ENCODE measurements at regions not wholly inside any gene's neighbourhood (a gene's known extent, or its start where the extent isn't known, plus 50 kb on each side); places are given as distances from the start of the nearest gene placed in this dataset.

- ATAC-seq: no peak
These were observed 134.1 kb upstream of the C1GALT1 start for GRCh38 chr7:7048213-7048612.

GRCh38 chr7:7051206-7051877 lies 131.0 kb upstream of the C1GALT1 start:
- peak; percentile 66 for ATAC-seq

More at GRCh38 chr7:7048213-7048612, 134.1 kb upstream of the C1GALT1 start:
- H3K36me3 ChIP-seq: no peaks in the 10 kb centered on the region
- no peak overlapping the region for H3K27ac ChIP-seq
- intact Hi-C loops (cut with DNase I): no loop called here
- H3K9me3 ChIP-seq: no peaks in the 10 kb centered on the region
- H3K4me1 ChIP-seq: no peaks in the 10 kb centered on the region
- TF ChIP-seq CTCF (IDR thresholded peaks at IDR 0.05): no peak
- DNase-seq: no peak
- H3K27me3 ChIP-seq: no peaks in the 10 kb centered on the region
- H3K4me3 ChIP-seq: no peak overlapping the region

GRCh38 chr7:7054252-7054830 lies 128.0 kb upstream of the C1GALT1 start:
- H3K4me1 ChIP-seq: no peaks in the 10 kb centered on the region
- no peaks in the 10 kb centered on the region for H3K9me3 ChIP-seq
- no peak overlapping the region for H3K4me3 ChIP-seq
- no peaks in the 10 kb centered on the region for H3K27me3 ChIP-seq
- no peaks in the 10 kb centered on the region for H3K36me3 ChIP-seq
- intact Hi-C loops (cut with DNase I): no loop called here
- H3K27ac ChIP-seq: no peak overlapping the region
- no peak for ATAC-seq
- no peak for DNase-seq
- no peak for TF ChIP-seq CTCF (IDR thresholded peaks at IDR 0.05)

More at GRCh38 chr7:7051206-7051877, 131.0 kb upstream of the C1GALT1 start:
- Histone ChIP-seq H3K4me1 (no peaks in the 10 kb centered on the region), H3K9me3 (no peaks in the 10 kb centered on the region), H3K36me3 (no peaks in the 10 kb centered on the region), H3K4me3 (no peak overlapping the region), H3K27me3 (no peaks in the 10 kb centered on the region), H3K27ac (no peak overlapping the region)
- DNase-seq: no peak
- intact Hi-C loops (cut with DNase I): no loop called here
- TF ChIP-seq CTCF (IDR thresholded peaks at IDR 0.05): no peak

- DNase-seq (no peak), ATAC-seq (no peak)
- intact Hi-C loops (cut with DNase I): loop anchor here in 1 of 2 donors (5.0 kb wide), 1 partner anchor 36 kb away; no protein-coding TSS in a partner anchor
- H3K36me3 ChIP-seq: no peaks in the 10 kb centered on the region
- TF ChIP-seq CTCF (IDR thresholded peaks at IDR 0.05): no peak
- H3K27ac ChIP-seq: no peak overlapping the region
- H3K4me3 ChIP-seq: no peak overlapping the region
- no peaks in the 10 kb centered on the region for H3K27me3 ChIP-seq
- no peaks in the 10 kb centered on the region for H3K9me3 ChIP-seq
- H3K4me1 ChIP-seq: no peaks in the 10 kb centered on the region
These were observed 121.3 kb upstream of the C1GALT1 start for GRCh38 chr7:7060828-7061599.

DNA sequence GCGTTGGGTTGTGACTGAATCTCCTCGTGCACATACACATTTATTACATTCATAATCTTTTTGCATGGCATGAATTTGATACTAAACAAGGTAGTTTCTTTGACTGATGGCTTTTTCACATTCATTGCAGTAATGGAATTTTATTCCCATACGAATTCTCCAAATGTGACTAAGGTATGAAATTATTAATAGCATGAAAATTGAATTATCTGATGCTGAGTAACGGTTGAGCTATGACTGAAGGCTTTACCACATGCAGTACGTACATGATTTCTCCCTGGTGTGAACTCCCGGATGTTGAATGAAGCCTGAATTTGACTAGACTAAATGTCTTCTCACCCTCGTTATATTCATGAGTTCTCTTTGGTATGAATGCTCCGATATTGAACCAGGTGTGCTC lies 104.4 kb upstream of the C1GALT1 start:
- no peak for DNase-seq
- TF ChIP-seq CTCF (IDR thresholded peaks at IDR 0.05): no peak

More for the DNA sequence above, 104.4 kb upstream of the C1GALT1 start:
- Histone ChIP-seq H3K27ac (no peak overlapping the region), H3K4me3 (no peak overlapping the region), H3K9me3 (no peaks in the 10 kb centered on the region), H3K4me1 (no peaks in the 10 kb centered on the region), H3K27me3 (no peaks in the 10 kb centered on the region), H3K36me3 (no peaks in the 10 kb centered on the region)
- intact Hi-C loops (cut with DNase I): no loop called here
- ATAC-seq: no peak
